T follicular helper cell (primary cell): ENCODE measurements at regions not wholly inside any gene's neighbourhood (a gene's known extent, or its start where the extent isn't known, plus 50 kb on each side); places are given as distances from the start of the nearest gene placed in this dataset.

Experiments
- DNase-seq: peaks from one replicate; pipeline ENCODE4 v3.0.0-alpha.2; 2020; ENCODE audit warnings: low read depth

DNA sequence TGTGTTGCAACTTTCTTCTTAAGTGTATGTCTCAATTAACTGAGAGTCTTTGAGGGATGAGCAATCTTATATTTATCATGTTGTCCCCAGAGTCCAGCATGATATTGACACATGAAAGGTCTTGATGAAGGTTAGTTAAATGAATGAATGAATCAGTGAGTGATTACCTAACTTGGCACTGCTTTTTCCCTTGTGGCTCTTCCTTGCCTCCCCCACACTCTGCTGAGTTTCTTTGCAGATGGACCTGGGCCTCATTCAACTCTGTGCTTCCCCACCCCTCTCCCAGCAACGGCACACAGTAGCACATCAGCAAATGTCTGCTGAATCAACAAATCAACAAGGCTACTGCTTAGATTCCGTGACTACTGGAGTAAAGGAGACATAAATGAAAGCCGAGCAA, 235.1 kb upstream of the CXCL12 start:
- DNase-seq = no peak

DNA sequence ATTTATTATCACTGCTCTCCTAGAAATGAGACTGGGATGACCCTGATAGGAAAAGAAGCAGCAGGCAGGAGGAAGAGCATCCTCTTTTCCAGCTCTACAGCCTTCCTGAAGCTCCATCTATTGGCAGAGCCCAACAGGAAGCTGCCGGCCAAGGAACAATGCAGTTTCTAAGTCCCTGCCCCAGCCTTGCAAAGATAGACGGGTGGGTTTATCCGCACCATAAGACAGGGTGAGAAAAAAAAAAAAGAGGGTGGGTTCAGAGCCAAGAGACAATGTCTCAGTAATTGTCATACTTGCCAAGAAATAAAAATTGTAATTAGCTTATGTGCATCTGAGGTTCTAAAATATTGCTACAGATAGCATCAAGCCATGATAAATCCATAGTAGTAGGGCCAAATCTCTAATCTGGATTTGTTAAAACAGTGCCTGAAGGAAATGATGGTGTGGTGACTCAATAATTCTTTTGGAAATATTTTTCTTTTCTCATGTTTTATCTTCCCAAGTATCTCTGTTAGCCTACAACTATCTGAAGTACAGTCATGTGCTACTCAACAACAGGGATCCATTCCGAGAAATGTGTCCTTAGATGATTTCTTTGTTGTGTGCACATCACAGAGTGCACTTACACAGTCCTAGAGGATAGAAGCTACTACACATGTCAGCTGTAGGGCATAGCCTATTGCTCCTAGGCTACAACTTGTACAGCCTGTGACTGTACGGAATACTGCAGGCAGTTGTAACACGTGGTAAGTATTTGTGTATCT, 242.9 kb upstream of the CXCL12 start:
- DNase-seq = no peak

DNA sequence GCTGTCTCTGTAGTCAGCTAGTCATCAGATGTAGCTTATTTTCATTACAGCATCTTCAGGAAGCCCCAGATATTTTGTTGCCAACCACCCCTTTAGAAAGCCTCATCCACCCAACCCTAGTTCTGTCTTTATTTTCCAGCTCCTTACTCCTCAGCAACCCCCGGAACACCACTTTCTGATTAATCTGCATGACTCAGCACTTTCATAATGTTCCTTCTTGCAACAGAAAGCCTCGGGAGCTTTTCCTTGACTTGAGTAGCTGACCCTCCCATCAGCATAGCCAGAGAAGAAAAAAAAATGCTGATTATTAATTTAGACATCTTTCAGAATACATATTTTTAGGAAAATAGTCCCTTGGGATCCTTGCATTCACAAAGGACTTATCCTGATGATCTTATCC, 244.0 kb upstream of the CXCL12 start:
- no peak for DNase-seq

- no peak for DNase-seq
These were observed 250.3 kb upstream of the CXCL12 start for GRCh38 chr10:44635176-44635575.

GRCh38 chr10:44636625-44637024, 251.7 kb upstream of the CXCL12 start:
- DNase-seq = no peak

DNA sequence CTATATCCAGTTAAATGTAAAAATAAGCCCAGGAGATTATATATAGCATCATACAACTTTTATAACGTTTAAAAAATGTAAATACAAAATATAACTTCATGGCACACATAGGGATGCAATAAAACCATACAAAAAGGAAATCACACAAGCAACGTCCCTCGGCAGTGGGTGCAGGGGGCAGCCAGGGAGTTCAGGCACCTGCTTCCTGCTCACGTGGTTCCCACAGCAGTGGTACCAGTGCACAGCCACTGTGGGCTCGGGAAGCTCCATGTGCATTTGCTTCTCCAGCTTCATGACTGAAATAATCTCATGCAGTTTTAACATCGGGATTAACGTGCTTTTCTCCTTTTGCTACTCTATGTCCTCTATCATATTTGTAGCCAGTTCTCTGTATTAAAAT, 255.5 kb upstream of the CXCL12 start:
- no peak for DNase-seq

- DNase-seq = no peak
These were observed 262.6 kb upstream of the CXCL12 start for GRCh38 chr10:44647473-44647872.

- no peak for DNase-seq
These were observed 263.1 kb upstream of the CXCL12 start for GRCh38 chr10:44647877-44648542.

- DNase-seq = no peak
These were observed 260.2 kb upstream of the TMEM72 start for GRCh38 chr10:44650691-44651661.

GRCh38 chr10:44651834-44652233, 259.3 kb upstream of the TMEM72 start:
- no peak for DNase-seq

DNA sequence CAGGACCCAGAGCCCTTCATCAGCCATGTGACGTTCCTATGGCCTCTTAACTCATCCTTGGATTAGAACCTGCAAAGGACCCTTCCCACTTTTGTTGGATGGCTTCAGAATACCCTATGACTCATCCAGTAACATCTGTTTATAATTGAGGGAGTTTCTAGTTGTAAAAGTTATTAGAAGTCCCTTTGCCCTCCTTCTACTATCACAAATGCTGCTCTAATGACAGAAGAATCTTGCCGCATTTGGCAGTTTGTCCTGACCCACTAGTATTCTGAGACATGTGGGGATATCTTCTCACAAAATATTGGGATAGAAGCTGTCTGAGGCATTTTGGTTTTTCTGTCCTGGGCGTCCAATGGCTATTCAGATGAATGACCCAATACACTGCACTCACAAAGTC, 251.8 kb upstream of the TMEM72 start:
- DNase-seq = no peak

DNA sequence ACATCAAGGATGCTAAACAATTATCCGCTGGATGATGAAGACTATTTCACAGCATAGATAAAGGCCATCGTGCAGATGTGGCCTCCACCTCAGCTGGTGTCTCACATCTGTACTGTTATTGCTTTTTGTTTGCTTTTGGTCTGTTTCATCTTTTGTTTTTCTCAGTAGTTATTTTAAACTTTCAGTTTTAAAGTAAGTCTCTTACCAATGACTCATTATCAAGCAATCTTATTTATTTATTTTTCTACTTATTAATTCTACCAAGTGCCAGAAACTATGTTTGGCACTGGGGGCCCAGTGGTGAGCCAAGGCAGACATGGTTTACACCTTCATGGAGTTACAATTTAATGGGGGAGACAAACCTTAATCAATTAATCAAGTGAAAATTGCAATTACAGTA, 250.9 kb upstream of the TMEM72 start:
- DNase-seq = no peak

GRCh38 chr10:44662051-44662450, 249.1 kb upstream of the TMEM72 start:
- no peak for DNase-seq

DNA sequence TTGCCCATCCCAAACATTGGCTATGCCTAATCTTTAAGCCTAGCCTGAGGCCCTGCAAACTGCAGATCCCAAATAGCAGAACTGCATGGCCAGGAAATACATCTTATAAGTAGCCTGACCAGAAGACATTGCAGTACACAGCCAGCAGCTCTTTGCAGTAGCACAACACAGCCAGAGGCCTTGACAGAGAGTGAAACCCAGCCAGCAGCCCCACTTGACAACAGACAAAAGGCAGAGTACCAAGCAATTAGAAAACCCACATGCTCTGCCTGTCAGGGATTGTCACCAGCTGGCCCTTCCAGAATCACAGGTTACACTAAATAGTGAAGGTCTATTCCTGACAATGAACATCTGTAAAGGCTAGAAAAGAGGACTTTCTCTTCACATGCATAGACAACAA, 242.8 kb upstream of the TMEM72 start:
- DNase-seq = no peak

GRCh38 chr10:44671319-44671718, 239.8 kb upstream of the TMEM72 start:
- no peak for DNase-seq

- no peak for DNase-seq
These were observed 237.7 kb upstream of the TMEM72 start for GRCh38 chr10:44673245-44673983.

DNA sequence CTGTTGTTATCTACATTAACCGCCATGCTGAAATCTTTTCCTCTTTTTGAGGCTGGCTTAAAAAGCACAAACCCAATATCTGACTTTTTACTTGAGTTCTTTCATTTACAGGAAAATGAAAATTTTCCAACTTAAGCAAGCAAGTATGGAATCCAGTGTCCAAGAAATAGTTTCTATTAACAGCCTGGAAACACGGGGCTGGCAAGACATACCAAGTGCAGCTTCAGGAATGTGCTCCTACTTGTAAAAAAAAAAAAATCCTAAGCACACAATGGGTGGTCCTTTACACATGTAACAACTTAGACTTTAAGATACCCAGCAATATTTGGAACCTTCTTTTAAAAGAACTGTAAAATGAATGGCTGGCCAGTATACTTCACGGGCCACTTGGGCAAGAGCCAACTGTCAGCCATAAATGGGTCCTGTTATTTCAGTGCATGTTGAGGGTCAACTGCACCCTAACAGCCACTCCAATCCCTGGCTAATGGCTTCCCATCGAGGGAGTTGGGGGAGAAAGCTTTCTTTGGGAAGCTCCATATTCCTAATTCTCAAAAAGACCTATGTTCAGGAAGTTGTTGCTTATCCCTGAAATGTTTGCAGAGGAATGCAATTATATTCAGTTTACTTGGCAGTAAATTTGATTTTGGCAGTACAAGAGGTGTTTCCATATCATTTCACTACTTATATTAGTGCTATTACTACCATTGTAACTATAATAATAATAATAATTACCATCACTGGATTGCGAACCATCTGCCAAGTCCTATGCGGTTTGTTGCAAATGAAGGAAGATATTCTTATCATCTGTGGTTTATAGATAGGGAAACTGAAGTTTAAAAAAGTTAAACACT, 236.4 kb upstream of the TMEM72 start:
- DNase-seq = no peak

DNA sequence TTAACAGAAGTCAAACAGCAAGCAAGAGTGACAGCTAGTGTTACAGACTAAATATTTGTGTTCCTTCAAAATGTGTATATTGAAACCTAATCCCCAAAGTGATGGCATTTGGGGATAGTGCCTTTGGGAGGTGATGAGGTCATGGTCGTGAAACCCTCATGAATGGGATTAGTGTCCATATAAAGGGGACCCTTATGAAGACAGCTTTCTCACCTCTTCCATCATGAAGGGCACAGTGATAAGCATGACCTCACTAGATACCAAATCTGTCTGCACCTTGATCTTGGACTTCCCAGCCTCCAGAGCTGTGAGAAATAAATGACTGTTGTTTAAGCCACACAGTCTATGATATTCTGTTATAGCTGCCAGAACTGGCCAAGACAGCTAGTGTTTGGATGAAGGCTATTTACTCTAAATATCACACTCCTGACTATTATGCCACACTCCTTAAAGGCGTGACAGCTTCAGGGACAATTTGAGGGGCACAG, 235.7 kb upstream of the TMEM72 start:
- DNase-seq = no peak

- no peak for DNase-seq
These were observed 230.4 kb upstream of the TMEM72 start for GRCh38 chr10:44680764-44681163.

DNA sequence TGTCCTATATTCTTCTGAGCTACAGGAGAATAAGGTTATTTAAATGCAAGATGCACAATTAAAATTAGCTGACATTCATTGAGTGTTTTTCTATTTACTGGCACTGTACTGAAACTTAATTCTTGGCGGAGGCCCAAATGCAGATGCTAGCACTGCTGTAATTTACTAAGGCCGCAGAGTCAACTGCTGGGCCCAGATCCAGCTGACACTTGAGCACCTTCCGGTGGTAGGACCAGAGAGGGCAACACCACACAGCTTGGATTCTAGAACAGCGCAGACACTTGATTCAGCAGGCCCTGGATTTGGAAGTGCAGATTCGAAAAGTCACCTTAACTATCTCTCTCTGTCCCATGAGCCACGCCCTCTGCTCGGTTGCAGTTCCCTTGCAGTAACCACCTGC, 228.6 kb upstream of the TMEM72 start:
- DNase-seq = no peak

DNA sequence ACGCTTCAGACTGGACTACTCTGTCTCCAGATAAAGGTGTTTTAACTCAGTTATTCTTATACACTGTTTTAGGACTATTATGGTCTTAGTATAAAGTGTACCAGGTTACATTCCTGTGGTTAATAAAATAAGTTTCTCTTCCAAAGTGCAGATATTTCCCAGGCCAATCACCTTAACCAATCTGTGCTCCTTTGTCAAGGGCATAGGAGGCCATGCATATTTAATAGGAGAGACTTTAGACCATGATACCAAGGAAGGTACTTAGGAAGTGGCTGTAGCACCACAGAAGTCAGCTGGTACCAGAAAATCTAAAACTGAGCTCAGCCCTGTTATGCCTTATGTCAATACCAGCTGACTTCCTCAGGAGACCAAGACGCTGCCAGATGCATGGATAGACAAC, 226.5 kb upstream of the TMEM72 start:
- DNase-seq = no peak
